Activated CD4-positive, alpha-beta T cell treated with anti-CD3 and anti-CD28 coated beads, Interleukin-2, amount 10 ng/mL, durations not matched to agents 7 days and 5 days (primary cell): ENCODE measurements at regions not wholly inside any gene's neighbourhood (a gene's known extent, or its start where the extent isn't known, plus 50 kb on each side); places are given as distances from the start of the nearest gene placed in this dataset.
"Not testable (repeated sequence)": the region's sequence is repeated elsewhere in the genome, so short reads cannot be mapped to it uniquely, and the experiment has no call there.

ENCODE experiments used
- CTCF ChIA-PET: fragments of 350-600 bp; sonication (Branson Sonifier 250); formaldehyde crosslinking; loops from one replicate; lab custom pipeline; 2021; ENCODE audit warnings: antibody characterized with exemption; lab: Charles Lee
- POLR2A ChIA-PET: fragments of 350-600 bp; sonication (Branson Sonifier 250); formaldehyde crosslinking; loops from one replicate; lab custom pipeline; 2021; ENCODE audit warnings: antibody characterized with exemption; lab: Charles Lee
- DNase-seq: peaks from one replicate; pipeline ENCODE4 v3.0.0-alpha.2; 2020
- H3K27ac Mint-ChIP-seq: one replicate; pipeline ENCODE4 v1.8.0; 2021; ENCODE audit warnings: mild to moderate bottlenecking, moderate library complexity, mixed read lengths
- H3K27me3 Mint-ChIP-seq: one replicate; pipeline ENCODE4 v1.8.0; 2021; ENCODE audit warnings: mixed read lengths
- H3K36me3 Mint-ChIP-seq: one replicate; pipeline ENCODE4 v1.8.0; 2021; ENCODE audit warnings: low read depth, mixed read lengths
- H3K4me1 Mint-ChIP-seq: one replicate; pipeline ENCODE4 v1.8.0; 2021; ENCODE audit warnings: mixed read lengths
- H3K4me3 Mint-ChIP-seq: one replicate; pipeline ENCODE4 v1.8.0; 2021; ENCODE audit warnings: mild to moderate bottlenecking, moderate library complexity, mixed read lengths
- H3K9me3 Mint-ChIP-seq: one replicate; pipeline ENCODE4 v1.8.0; 2021; ENCODE audit warnings: mixed read lengths

GRCh38 chrX:9295551-9295950 is 169.3 kb upstream of the TBL1X start:
- Mint-ChIP-seq H3K36me3 (no peaks in the 10 kb centered on the region), H3K4me3 (no peak overlapping the region), H3K9me3 (no peaks in the 10 kb centered on the region), H3K27me3 (peaks cover 5% of the 10 kb centered on the region), H3K27ac (no peak overlapping the region), H3K4me1 (no peaks in the 10 kb centered on the region)
- ChIA-PET POLR2A (no interaction called here), CTCF (no interaction called here)
- no peak for DNase-seq

- Mint-ChIP-seq H3K27ac (no peak overlapping the region), H3K4me1 (no peaks in the 10 kb centered on the region), H3K9me3 (no peaks in the 10 kb centered on the region), H3K27me3 (peaks cover 2% of the 10 kb centered on the region), H3K36me3 (no peaks in the 10 kb centered on the region), H3K4me3 (no peak overlapping the region)
- POLR2A ChIA-PET, result no interaction called here
- no peak for DNase-seq
- CTCF ChIA-PET, result no interaction called here
These were observed 166.6 kb upstream of the TBL1X start for GRCh38 chrX:9298221-9298620.

GRCh38 chrX:9299681-9300080 is 165.2 kb upstream of the TBL1X start:
- H3K27me3 Mint-ChIP-seq, POLR2A ChIA-PET: not testable (repeated sequence)
- CTCF ChIA-PET, result interaction anchor here (0.6 to 1.4 kb wide), 5 partner anchors 9 to 1129 kb away, joined by 3 to 6 read pairs (median 3); no protein-coding TSS in a partner anchor

GRCh38 chrX:9301836-9302235 is 163.0 kb upstream of the TBL1X start:
- Mint-ChIP-seq H3K27me3 (no peaks in the 10 kb centered on the region), H3K36me3 (no peaks in the 10 kb centered on the region), H3K4me1 (no peaks in the 10 kb centered on the region), H3K9me3 (no peaks in the 10 kb centered on the region), H3K27ac (no peak overlapping the region), H3K4me3 (no peak overlapping the region)
- ChIA-PET POLR2A (no interaction called here), CTCF (no interaction called here)
- no peak for DNase-seq

More at GRCh38 chrX:9299681-9300080, 165.2 kb upstream of the TBL1X start:
- DNase-seq, H3K36me3 Mint-ChIP-seq, H3K4me1 Mint-ChIP-seq, H3K27ac Mint-ChIP-seq, H3K9me3 Mint-ChIP-seq, H3K4me3 Mint-ChIP-seq: not testable (repeated sequence)

- DNase-seq, result no peak
- Mint-ChIP-seq H3K27me3 (no peaks in the 10 kb centered on the region), H3K4me1 (no peaks in the 10 kb centered on the region), H3K27ac (no peak overlapping the region), H3K9me3 (no peaks in the 10 kb centered on the region), H3K4me3 (no peak overlapping the region), H3K36me3 (no peaks in the 10 kb centered on the region)
- CTCF ChIA-PET, result no interaction called here
- POLR2A ChIA-PET, result no interaction called here
These were observed 162.5 kb upstream of the TBL1X start for GRCh38 chrX:9302381-9302780.

- Mint-ChIP-seq H3K4me3 (no peak overlapping the region), H3K4me1 (peaks cover 3% of the 10 kb centered on the region), H3K27me3 (no peaks in the 10 kb centered on the region), H3K27ac (no peak overlapping the region), H3K9me3 (no peaks in the 10 kb centered on the region), H3K36me3 (no peaks in the 10 kb centered on the region)
- DNase-seq, result no peak
- POLR2A ChIA-PET, result no interaction called here
- CTCF ChIA-PET, result interaction anchor here (0.9 to 1.0 kb wide), 2 partner anchors 9 kb away, joined by 3 read pairs; no protein-coding TSS in a partner anchor
These were observed 156.4 kb upstream of the TBL1X start for GRCh38 chrX:9308426-9308825.

GRCh38 chrX:9310616-9311015 is 154.2 kb upstream of the TBL1X start:
- H3K27ac Mint-ChIP-seq, result no peak overlapping the region
- ChIA-PET POLR2A (no interaction called here), CTCF (no interaction called here)
- H3K36me3 Mint-ChIP-seq, result no peaks in the 10 kb centered on the region
- peaks cover 6% of the 10 kb centered on the region for H3K4me1 Mint-ChIP-seq
- DNase-seq, result no peak
- H3K9me3 Mint-ChIP-seq, result no peaks in the 10 kb centered on the region
- H3K27me3 Mint-ChIP-seq, result no peaks in the 10 kb centered on the region
- H3K4me3 Mint-ChIP-seq, result no peak overlapping the region

- no peak for DNase-seq
- no peaks in the 10 kb centered on the region for H3K9me3 Mint-ChIP-seq
- peaks cover 6% of the 10 kb centered on the region for H3K4me1 Mint-ChIP-seq
- no peaks in the 10 kb centered on the region for H3K27me3 Mint-ChIP-seq
- no peaks in the 10 kb centered on the region for H3K36me3 Mint-ChIP-seq
- H3K27ac Mint-ChIP-seq, result no peak overlapping the region
- H3K4me3 Mint-ChIP-seq, result no peak overlapping the region
- POLR2A ChIA-PET, result no interaction called here
- CTCF ChIA-PET, result no interaction called here
These were observed 153.3 kb upstream of the TBL1X start for GRCh38 chrX:9311421-9312160.

GRCh38 chrX:9312922-9313867 is 151.7 kb upstream of the TBL1X start:
- no peak overlapping the region for H3K4me3 Mint-ChIP-seq
- no peaks in the 10 kb centered on the region for H3K27me3 Mint-ChIP-seq
- peak; percentile 55 for DNase-seq
- H3K27ac Mint-ChIP-seq, result no peak overlapping the region
- CTCF ChIA-PET, result interaction anchor here (0.6 to 1.3 kb wide), 14 partner anchors 9 to 362 kb away, joined by 3 to 6 read pairs (median 3); no protein-coding TSS in a partner anchor
- no peaks in the 10 kb centered on the region for H3K9me3 Mint-ChIP-seq
- H3K4me1 Mint-ChIP-seq, result peaks cover 12% of the 10 kb centered on the region
- POLR2A ChIA-PET, result interaction anchor here (0.6 kb wide), 1 partner anchor 233 kb away, joined by 3 read pairs; no protein-coding TSS in a partner anchor
- H3K36me3 Mint-ChIP-seq, result no peaks in the 10 kb centered on the region

- H3K4me3 Mint-ChIP-seq, result no peak overlapping the region
- H3K27me3 Mint-ChIP-seq, result no peaks in the 10 kb centered on the region
- ChIA-PET POLR2A (no interaction called here), CTCF (interaction anchor here (0.6 kb wide), 1 partner anchor 344 kb away, joined by 3 read pairs; no protein-coding TSS in a partner anchor)
- H3K9me3 Mint-ChIP-seq, result no peaks in the 10 kb centered on the region
- peaks cover 24% of the 10 kb centered on the region for H3K4me1 Mint-ChIP-seq
- no peaks in the 10 kb centered on the region for H3K36me3 Mint-ChIP-seq
- no peak overlapping the region for H3K27ac Mint-ChIP-seq
- no peak for DNase-seq
These were observed 149.8 kb upstream of the TBL1X start for GRCh38 chrX:9315086-9315485.

GRCh38 chrX:9316096-9316495 is 148.8 kb upstream of the TBL1X start:
- H3K27me3 Mint-ChIP-seq, result no peaks in the 10 kb centered on the region
- no peak overlapping the region for H3K4me3 Mint-ChIP-seq
- no peak for DNase-seq
- CTCF ChIA-PET, result no interaction called here
- POLR2A ChIA-PET, result no interaction called here
- peaks cover 24% of the 10 kb centered on the region for H3K4me1 Mint-ChIP-seq
- no peak overlapping the region for H3K27ac Mint-ChIP-seq
- no peaks in the 10 kb centered on the region for H3K9me3 Mint-ChIP-seq
- no peaks in the 10 kb centered on the region for H3K36me3 Mint-ChIP-seq

GRCh38 chrX:9317176-9317575 is 147.7 kb upstream of the TBL1X start:
- Mint-ChIP-seq H3K27ac (no peak overlapping the region), H3K27me3 (no peaks in the 10 kb centered on the region), H3K36me3 (no peaks in the 10 kb centered on the region), H3K9me3 (no peaks in the 10 kb centered on the region), H3K4me3 (no peak overlapping the region), H3K4me1 (peaks cover 24% of the 10 kb centered on the region)
- DNase-seq, result no peak
- ChIA-PET CTCF (interaction anchor here (0.6 to 1.0 kb wide), 2 partner anchors 8 to 128 kb away, joined by 3 read pairs; no protein-coding TSS in a partner anchor), POLR2A (no interaction called here)

- H3K27ac Mint-ChIP-seq, result no peak overlapping the region
- H3K27me3 Mint-ChIP-seq, result no peaks in the 10 kb centered on the region
- no peaks in the 10 kb centered on the region for H3K36me3 Mint-ChIP-seq
- peak; percentile 39 for DNase-seq
- no peak overlapping the region for H3K4me3 Mint-ChIP-seq
- ChIA-PET POLR2A (no interaction called here), CTCF (interaction anchor here (0.7 kb wide), 1 partner anchor 129 kb away, joined by 3 read pairs; no protein-coding TSS in a partner anchor)
- H3K9me3 Mint-ChIP-seq, result no peaks in the 10 kb centered on the region
- peaks cover 23% of the 10 kb centered on the region for H3K4me1 Mint-ChIP-seq
These were observed 146.6 kb upstream of the TBL1X start for GRCh38 chrX:9318213-9318612.
